Pancreas (tissue), 10 donors: ENCODE measurements at regions not wholly inside any gene's neighbourhood (a gene's known extent, or its start where the extent isn't known, plus 50 kb on each side); places are given as distances from the start of the nearest gene placed in this dataset.

ENCODE experiments used
- ATAC-seq, 4 donors: fragments of 200-7000 bp; cut with Tn5 transposase; one replicate each; pipeline versions ENCODE4 v1.8.0 to v1.9.1; 2020; ENCODE audit warnings: mild to moderate bottlenecking in 4 of 4, moderate library complexity in 4 of 4
- DNase-seq, 6 donors: peaks; one replicate each; pipeline ENCODE4 v3.0.0-alpha.2; 2020
- FAIRE-seq: peaks from 2 replicates; lab custom pipeline; 2012; peaks lifted over from hg19 to GRCh38; lab: Jason Lieb, UNC
- H3K27ac ChIP-seq, 4 donors: fragments of 200-600 bp; sonication (generic); 1 replicate in 3 of 4; 2 replicates in 1 of 4; pipeline versions ENCODE4 v1.5.0 to v1.8.0; 2020
- H3K27me3 ChIP-seq, 4 donors: fragments of 200-600 bp; one replicate each; pipeline ENCODE4 v1.8.0; 2021
- H3K36me3 ChIP-seq, 3 donors: fragments of 200-600 bp; sonication (generic) in 1 of 3; one replicate each; pipeline versions ENCODE4 v1.5.0 to v1.8.0; 2020 to 2021
- H3K4me1 ChIP-seq, 3 donors: fragments of 200-600 bp; one replicate each; pipeline ENCODE4 v1.8.0; 2021
- H3K4me3 ChIP-seq, 4 donors: fragments of 200-600 bp; sonication (generic) in 2 of 4; one replicate each; pipeline versions ENCODE4 v1.5.0 to v1.8.0; 2020 to 2021
- H3K9me3 ChIP-seq, 4 donors: fragments of 200-600 bp; one replicate each; pipeline ENCODE4 v1.8.0; 2021
- CTCF ChIP-seq, 4 donors: fragments of 200-600 bp; sonication (generic) in 3 of 4; IDR thresholded peaks; one replicate each; pipeline versions ENCODE4 v1.5.0 to v1.8.0; 2021; ENCODE audit warnings: antibody characterized with exemption in 4 of 4
- WGBS, 2 donors: extraction: QIAGEN DNeasy Blood & Tissue Kit; methylation state at CpG; one replicate each; pipeline ENCODE4 v1.1.7; 2013; 5-methylcytosine and 5-hydroxymethylcytosine counted together
- intact Hi-C, 3 donors: fragments of 100-400 bp; cut with DNase I; formaldehyde crosslinking; loops; one replicate each; pipeline versions ENCODE4 v1.11.1 to v1.14.2; 2022
- donor health status: healthy with polysubstance abuse.
- donor health status: DM: no; HTN: no; CAD: no; lungs with moderate emphysema.
- donor health status: DM: no; HTN: no; CAD: no.
- donor health status: control.
- donor health status: control.
- donor health status: Bipolar disorder and iron deficiency.
- donor health status: DM: yes; HTN: yes; CAD: no.
- donor health status: DM: no; HTN: no; CAD: no.
- donor health status: DM: no; HTN: no; CAD: no.
- donor health status: DM: yes; HTN: yes; CAD: no.

- Histone ChIP-seq H3K27me3 (no peaks in the 10 kb centered on the region), H3K9me3 (no peaks in the 10 kb centered on the region), H3K27ac (no peak overlapping the region), H3K4me3 (no peak overlapping the region), H3K36me3 (no peaks in the 10 kb centered on the region), H3K4me1 (no peaks in the 10 kb centered on the region)
- 63 to 77% methylated on average over 1 of the region's 1 CpG for WGBS, 2 donors
- FAIRE-seq (no peak), DNase-seq (no peak), ATAC-seq (no peak)
- TF ChIP-seq CTCF (IDR thresholded peaks at IDR 0.05): no peak
- intact Hi-C loops: no loop called here
Observed at GRCh38 chr5:103883143-103883542, 320.6 kb upstream of the NUDT12 start.

- 74 to 84% methylated on average over 1 of the region's 1 CpG for WGBS, 2 donors
- TF ChIP-seq CTCF (IDR thresholded peaks at IDR 0.05): no peak
- H3K4me1 ChIP-seq: no peaks in the 10 kb centered on the region
- H3K27me3 ChIP-seq: no peaks in the 10 kb centered on the region
- H3K4me3 ChIP-seq: no peak overlapping the region
- FAIRE-seq: no peak
- H3K9me3 ChIP-seq: no peaks in the 10 kb centered on the region
- H3K36me3 ChIP-seq: no peaks in the 10 kb centered on the region
- intact Hi-C loops: no loop called here
- ATAC-seq: no peak
- DNase-seq: no peak
- H3K27ac ChIP-seq: no peak overlapping the region
Observed at GRCh38 chr5:103881560-103881959, 319.0 kb upstream of the NUDT12 start.

- H3K4me1 ChIP-seq: no peaks in the 10 kb centered on the region
- H3K4me3 ChIP-seq: no peak overlapping the region
- no peak for TF ChIP-seq CTCF (IDR thresholded peaks at IDR 0.05)
- H3K27me3 ChIP-seq: no peaks in the 10 kb centered on the region
- no peak overlapping the region for H3K27ac ChIP-seq
- intact Hi-C loops: no loop called here
- ATAC-seq: no peak
- no peak for FAIRE-seq
- DNase-seq: no peak
- H3K9me3 ChIP-seq: no peaks in the 10 kb centered on the region
- H3K36me3 ChIP-seq: no peaks in the 10 kb centered on the region
- 48 to 53% methylated on average over 5 of the region's 5 CpGs for WGBS, 2 donors
Observed at GRCh38 chr5:103867857-103868598, 305.4 kb upstream of the NUDT12 start.

- Histone ChIP-seq H3K36me3 (no peaks in the 10 kb centered on the region), H3K4me3 (no peak overlapping the region), H3K27ac (no peak overlapping the region), H3K9me3 (no peaks in the 10 kb centered on the region), H3K27me3 (no peaks in the 10 kb centered on the region), H3K4me1 (no peaks in the 10 kb centered on the region)
- ATAC-seq (no peak), FAIRE-seq (no peak), DNase-seq (no peak)
- intact Hi-C loops: no loop called here
- no peak for TF ChIP-seq CTCF (IDR thresholded peaks at IDR 0.05)
- 85 to 86% methylated on average over 1 of the region's 1 CpG for WGBS, 2 donors
Observed at GRCh38 chr5:103866169-103866568, 303.6 kb upstream of the NUDT12 start.

- no peak overlapping the region for H3K27ac ChIP-seq
- intact Hi-C loops: no loop called here
- H3K27me3 ChIP-seq: no peaks in the 10 kb centered on the region
- H3K36me3 ChIP-seq: no peaks in the 10 kb centered on the region
- no peak for TF ChIP-seq CTCF (IDR thresholded peaks at IDR 0.05)
- H3K4me3 ChIP-seq: no peak overlapping the region
- ATAC-seq (no peak), FAIRE-seq (no peak), DNase-seq (no peak)
- no peaks in the 10 kb centered on the region for H3K9me3 ChIP-seq
- 64 to 66% methylated on average over 3 of the region's 3 CpGs for WGBS, 2 donors
- H3K4me1 ChIP-seq: no peaks in the 10 kb centered on the region
Observed at GRCh38 chr5:103862398-103862797, 299.8 kb upstream of the NUDT12 start.
